Neural progenitor cell (in vitro differentiated cells): ENCODE measurements at regions not wholly inside any gene's neighbourhood (a gene's known extent, or its start where the extent isn't known, plus 50 kb on each side); places are given as distances from the start of the nearest gene placed in this dataset.

Experiments used
- EZH2 ChIP-seq: fragments of 200-600 bp; sonication (generic); IDR thresholded peaks from 2 replicates; pipeline ENCODE4 v1.6.1; 2017; ENCODE audit warnings: antibody characterized with exemption, mild to moderate bottlenecking, moderate library complexity
- EZH2phosphoT487 ChIP-seq: fragments of 200-600 bp; sonication (generic); IDR thresholded peaks from 2 replicates; pipeline ENCODE4 v1.6.1; 2017; ENCODE audit warnings: antibody characterized with exemption
- TF ChIP-seq, protein P1 (sequence below): fragments of 200-600 bp; sonication (generic); IDR thresholded peaks from 2 replicates; pipeline ENCODE4 v1.5.1; 2017; ENCODE audit warnings: antibody characterized with exemption, mild to moderate bottlenecking

DNA sequence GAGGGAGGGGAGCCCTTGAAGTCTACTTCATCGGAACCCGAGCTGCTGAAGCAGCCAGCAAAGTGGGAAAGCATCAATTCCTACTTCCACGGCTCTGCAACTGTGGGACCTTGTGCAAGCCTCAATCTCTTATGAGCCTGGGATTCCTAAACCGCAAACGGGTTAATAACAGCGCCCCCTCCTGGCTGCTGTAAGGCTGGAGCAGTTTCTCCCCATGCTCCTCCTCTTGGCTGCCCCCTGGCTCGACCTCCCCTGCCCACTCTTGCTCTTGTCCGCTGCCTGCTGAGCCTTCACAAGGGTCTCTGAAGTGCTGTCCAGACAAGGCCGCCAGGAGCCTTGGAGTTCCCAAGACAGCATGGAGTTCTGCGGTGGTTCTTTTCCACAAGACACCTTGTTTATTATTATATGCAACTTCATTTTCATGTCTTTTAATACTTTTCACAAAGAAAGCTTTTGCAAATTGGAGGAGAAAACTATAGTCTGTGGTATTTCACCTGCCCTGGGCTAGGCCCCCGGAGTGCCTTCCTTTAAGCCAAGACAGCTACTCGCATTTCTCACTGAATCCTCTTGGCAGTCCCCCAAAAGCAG lies 157.2 kb downstream of the DDX1 start:
- TF ChIP-seq, protein P1, sequence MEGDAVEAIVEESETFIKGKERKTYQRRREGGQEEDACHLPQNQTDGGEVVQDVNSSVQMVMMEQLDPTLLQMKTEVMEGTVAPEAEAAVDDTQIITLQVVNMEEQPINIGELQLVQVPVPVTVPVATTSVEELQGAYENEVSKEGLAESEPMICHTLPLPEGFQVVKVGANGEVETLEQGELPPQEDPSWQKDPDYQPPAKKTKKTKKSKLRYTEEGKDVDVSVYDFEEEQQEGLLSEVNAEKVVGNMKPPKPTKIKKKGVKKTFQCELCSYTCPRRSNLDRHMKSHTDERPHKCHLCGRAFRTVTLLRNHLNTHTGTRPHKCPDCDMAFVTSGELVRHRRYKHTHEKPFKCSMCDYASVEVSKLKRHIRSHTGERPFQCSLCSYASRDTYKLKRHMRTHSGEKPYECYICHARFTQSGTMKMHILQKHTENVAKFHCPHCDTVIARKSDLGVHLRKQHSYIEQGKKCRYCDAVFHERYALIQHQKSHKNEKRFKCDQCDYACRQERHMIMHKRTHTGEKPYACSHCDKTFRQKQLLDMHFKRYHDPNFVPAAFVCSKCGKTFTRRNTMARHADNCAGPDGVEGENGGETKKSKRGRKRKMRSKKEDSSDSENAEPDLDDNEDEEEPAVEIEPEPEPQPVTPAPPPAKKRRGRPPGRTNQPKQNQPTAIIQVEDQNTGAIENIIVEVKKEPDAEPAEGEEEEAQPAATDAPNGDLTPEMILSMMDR, result peak; percentile 77
- TF ChIP-seq EZH2, result no peak
- no peak for TF ChIP-seq EZH2phosphoT487
